ENCODE measurements at regions not wholly inside any gene's neighbourhood (a gene's known extent, or its start where the extent isn't known, plus 50 kb on each side); places are given as distances from the start of the nearest gene placed in this dataset.

GRCh38 chr12:19575337-19576243, 136.3 kb downstream of the AEBP2 start:
- no peak for TF ChIP-seq CTCF (conservative IDR thresholded peaks at IDR 0.05; ENCODE audit: low read length)
- no peak for TF ChIP-seq EZH2phosphoT487 (IDR thresholded peaks at IDR 0.05; ENCODE audit: borderline replicate concordance, low read depth, low read length)
